HFF-Myc (cell line): ENCODE measurements at regions not wholly inside any gene's neighbourhood (a gene's known extent, or its start where the extent isn't known, plus 50 kb on each side); places are given as distances from the start of the nearest gene placed in this dataset.

Source experiments
- DNase-seq: peaks from one replicate; pipeline ENCODE4 v3.0.0-alpha.2; 2011; ENCODE audit warnings: low read depth; ENCODE audit errors: extremely low read depth
- H3K4me3 ChIP-seq: replicated peaks from 2 replicates; pipeline ENCODE4 v1.5.1; 2011; ENCODE audit warnings: low read depth, mild to moderate bottlenecking, control low read depth, low read length
- TF ChIP-seq, protein P1 (sequence below): IDR thresholded peaks from 2 replicates; pipeline ENCODE4 v1.5.1; 2012; ENCODE audit warnings: mild to moderate bottlenecking, low read depth, low read length, control low read depth; ENCODE audit errors: missing control alignments

DNA sequence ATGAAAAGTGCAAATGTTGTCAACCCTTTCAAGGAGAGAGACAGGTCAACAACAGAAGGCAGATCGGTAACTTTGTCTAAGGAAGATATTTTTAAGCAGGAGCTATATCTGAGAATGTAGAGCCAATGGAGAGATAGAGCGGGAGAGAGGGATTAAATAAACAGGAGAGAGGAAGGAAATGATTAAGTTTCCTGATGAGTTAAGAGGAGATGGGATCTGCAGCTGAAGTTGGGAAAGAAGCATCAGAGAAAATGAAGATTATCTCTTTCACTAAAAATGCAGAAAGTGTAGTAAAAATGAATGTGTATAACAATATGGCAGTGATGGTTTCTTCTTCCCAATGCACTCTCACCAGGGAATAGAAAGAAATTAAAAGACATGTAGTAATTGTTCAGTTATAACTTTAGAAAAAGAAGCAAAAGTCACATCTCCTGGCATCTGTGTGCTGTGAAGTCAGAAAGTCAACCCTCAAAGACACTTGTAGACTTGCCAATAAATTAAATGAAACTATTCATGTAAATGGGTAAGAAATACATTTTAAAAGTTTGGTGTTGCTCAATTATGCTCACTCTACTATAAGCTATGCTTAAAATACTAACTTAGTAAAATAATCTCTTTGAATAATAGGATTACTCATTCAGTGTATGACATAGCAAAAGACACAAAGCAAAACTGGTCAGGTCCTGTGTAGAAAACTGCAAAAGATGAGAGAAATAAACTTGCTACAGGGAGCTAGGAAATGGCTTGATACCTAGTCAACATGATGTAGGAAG, 264.6 kb downstream of the ZIC4 start:
- no peak for DNase-seq
- TF ChIP-seq, protein P1, sequence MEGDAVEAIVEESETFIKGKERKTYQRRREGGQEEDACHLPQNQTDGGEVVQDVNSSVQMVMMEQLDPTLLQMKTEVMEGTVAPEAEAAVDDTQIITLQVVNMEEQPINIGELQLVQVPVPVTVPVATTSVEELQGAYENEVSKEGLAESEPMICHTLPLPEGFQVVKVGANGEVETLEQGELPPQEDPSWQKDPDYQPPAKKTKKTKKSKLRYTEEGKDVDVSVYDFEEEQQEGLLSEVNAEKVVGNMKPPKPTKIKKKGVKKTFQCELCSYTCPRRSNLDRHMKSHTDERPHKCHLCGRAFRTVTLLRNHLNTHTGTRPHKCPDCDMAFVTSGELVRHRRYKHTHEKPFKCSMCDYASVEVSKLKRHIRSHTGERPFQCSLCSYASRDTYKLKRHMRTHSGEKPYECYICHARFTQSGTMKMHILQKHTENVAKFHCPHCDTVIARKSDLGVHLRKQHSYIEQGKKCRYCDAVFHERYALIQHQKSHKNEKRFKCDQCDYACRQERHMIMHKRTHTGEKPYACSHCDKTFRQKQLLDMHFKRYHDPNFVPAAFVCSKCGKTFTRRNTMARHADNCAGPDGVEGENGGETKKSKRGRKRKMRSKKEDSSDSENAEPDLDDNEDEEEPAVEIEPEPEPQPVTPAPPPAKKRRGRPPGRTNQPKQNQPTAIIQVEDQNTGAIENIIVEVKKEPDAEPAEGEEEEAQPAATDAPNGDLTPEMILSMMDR, result no peak

DNA sequence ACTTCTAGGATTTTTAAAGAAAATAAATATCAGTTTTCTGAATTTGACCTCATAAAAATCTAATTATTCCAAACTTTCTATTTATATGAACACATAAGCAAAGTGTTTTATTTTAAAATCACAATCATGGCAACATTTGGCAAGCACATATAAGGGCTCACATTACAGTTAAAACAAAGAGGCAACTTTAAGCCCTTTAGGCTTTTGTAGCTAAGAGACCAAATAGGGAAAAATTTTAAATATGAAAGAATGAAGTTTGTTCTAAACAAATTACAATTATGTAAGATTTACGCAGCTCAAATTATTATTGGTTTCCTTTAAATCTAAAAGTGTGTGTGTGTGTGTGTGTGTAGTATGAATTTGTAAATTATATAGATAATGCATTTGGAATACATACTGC, 267.0 kb downstream of the ZIC4 start:
- no peak for DNase-seq
- H3K4me3 ChIP-seq, result no peak overlapping the region
- TF ChIP-seq, protein P1, result no peak

More for the DNA sequence above, 264.6 kb downstream of the ZIC4 start:
- H3K4me3 ChIP-seq, result no peak overlapping the region

DNA sequence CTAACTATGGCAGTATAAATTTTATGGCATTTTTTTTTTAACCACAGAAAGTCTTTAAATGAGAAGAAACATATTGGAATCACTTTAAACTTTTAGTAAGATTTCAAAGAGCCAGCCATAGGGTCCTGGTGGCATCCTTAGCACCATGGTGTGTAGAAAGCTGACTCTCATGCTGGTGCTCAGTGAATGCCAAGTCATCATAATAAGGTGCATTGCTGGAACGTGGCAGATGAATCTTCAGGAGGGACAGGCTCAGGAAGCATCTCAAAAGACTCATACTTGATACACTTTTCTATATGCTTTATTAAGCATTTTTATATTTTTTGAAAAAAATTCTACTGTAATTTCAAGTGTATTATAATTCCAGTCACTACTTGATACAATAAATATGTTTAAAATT, 274.2 kb downstream of the ZIC4 start:
- H3K4me3 ChIP-seq, result no peak overlapping the region
- TF ChIP-seq, protein P1, result no peak
- DNase-seq, result no peak

DNA sequence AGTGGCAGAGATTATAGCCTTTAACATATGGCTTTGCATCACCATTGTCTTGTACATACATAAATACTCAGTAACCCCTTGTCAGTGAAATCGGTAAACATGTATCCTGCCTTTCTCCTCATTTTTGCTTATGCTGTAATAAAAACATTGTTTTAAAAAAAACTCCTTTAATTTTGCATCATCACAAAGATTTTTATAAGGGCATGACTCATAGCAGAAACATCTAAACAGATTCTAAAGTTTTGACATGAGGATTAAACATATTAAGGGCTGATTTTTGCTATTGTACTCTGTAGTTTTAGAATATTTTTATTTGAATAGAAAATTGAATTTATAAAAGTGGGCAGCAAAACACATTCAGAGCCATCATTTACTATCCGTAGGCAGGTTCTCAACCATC, 275.9 kb downstream of the ZIC4 start:
- DNase-seq, result no peak
- TF ChIP-seq, protein P1, result no peak
- H3K4me3 ChIP-seq, result no peak overlapping the region

DNA sequence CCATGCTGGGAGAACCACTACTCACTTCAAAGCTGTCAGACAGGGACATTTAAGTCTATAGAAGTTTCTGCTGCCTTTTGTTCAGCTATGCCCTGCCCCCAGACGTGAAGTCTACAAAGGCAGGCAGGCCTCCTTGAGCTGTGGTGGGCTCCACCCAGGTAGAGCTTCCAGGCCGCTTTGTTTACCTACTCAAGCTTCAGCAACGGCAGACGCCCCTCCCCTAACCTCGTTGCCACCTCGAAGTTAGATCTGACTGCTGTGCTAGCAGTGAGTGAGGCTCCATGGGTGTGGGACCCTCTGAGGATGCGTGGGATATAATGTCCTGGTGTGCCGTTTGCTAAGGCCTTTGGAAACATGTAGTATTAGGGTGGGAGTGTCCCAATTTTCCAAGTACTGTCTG, 276.7 kb downstream of the ZIC4 start:
- no peak for DNase-seq
- no peak overlapping the region for H3K4me3 ChIP-seq
- TF ChIP-seq, protein P1, result no peak

DNA sequence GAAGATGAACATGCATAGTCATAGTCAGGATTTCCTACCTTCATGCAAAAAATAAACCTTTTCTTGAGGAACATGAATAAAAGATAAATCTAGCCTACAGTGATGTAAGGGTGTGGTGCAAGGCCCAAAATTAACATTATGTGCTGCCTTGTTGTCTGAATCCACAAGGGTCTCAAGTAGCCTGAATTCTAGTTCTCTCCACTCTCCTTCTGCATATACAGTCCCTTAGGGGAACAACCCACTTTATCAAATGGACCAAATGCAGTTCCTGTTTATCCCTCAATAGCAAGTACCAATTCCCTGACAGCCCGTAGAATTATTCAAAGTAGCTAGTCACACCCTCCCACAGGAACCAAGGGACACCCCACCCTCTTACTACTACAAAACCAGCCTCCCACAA, 284.0 kb downstream of the ZIC4 start:
- DNase-seq, result no peak
- TF ChIP-seq, protein P1, result no peak
- no peak overlapping the region for H3K4me3 ChIP-seq

DNA sequence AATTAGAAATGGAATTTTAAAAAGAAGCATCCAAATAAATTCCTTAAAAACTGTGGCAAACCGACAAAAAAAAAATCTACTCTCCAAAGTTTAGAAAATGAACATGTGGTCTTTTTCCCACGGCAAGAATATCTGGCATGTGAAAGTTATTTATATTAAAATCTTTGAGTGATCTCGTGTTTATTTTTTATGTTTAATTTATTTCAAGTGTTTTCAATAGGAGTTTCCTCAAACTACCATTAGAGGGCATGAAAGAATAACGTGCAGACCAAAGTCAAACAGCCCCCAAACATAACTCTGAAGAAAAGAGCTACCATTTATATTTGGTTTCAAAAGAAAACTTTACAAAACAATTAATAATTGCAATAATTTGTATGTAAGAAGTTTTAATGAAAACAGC, 286.4 kb downstream of the ZIC4 start:
- DNase-seq, result no peak
- TF ChIP-seq, protein P1, result peak; percentile 40
- H3K4me3 ChIP-seq, result no peak overlapping the region
